ENCODE measurements at regions not wholly inside any gene's neighbourhood (a gene's known extent, or its start where the extent isn't known, plus 50 kb on each side); places are given as distances from the start of the nearest gene placed in this dataset.

DNA sequence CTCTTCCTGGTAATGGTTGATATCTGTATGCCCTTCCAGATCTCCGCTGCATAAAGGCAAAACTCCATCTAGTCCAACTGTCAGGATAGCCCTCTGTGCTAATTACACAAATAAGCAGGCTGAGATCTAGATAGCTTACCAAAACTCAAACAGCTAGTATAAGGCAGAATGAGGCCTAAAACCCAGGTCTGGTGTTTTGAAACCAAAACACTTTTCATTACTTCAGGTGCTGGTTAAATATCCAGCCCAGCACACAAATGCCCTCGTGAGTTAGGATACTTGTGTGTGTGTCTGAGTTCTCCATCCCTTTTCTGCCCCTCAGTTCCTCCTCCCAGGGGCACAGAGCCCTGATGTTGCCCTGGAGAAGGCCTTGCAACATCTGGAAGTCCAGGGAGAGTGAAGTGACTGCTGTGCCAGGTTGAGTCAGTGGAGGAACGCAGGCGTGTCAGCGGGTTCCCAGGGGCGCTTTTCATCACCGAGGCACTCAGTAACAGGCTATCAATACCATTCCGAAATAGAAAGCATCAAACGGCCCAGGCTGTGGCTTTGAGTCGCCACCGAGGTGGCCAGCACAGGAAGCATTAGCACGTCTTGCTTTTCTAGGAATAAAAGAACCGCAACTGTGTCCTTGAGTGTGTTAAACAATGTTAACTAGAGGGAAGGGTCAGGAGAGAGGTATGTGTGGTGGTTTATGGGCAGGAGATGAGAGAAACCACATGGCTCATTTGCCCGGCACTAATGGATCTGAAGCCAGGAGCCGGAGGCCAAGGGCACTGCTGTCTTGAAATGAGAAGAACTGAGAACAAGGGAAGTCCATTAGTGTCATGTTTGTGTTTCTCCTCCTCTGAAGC lies 90.7 kb upstream of the WLS start:
- TF ChIP-seq POLR2A (IDR thresholded peaks at IDR 0.05): no peak
- TF ChIP-seq, protein P1, sequence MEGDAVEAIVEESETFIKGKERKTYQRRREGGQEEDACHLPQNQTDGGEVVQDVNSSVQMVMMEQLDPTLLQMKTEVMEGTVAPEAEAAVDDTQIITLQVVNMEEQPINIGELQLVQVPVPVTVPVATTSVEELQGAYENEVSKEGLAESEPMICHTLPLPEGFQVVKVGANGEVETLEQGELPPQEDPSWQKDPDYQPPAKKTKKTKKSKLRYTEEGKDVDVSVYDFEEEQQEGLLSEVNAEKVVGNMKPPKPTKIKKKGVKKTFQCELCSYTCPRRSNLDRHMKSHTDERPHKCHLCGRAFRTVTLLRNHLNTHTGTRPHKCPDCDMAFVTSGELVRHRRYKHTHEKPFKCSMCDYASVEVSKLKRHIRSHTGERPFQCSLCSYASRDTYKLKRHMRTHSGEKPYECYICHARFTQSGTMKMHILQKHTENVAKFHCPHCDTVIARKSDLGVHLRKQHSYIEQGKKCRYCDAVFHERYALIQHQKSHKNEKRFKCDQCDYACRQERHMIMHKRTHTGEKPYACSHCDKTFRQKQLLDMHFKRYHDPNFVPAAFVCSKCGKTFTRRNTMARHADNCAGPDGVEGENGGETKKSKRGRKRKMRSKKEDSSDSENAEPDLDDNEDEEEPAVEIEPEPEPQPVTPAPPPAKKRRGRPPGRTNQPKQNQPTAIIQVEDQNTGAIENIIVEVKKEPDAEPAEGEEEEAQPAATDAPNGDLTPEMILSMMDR (IDR thresholded peaks at IDR 0.05): no peak
